Heart right ventricle (tissue), 16 donors: ENCODE measurements at regions not wholly inside any gene's neighbourhood (a gene's known extent, or its start where the extent isn't known, plus 50 kb on each side); places are given as distances from the start of the nearest gene placed in this dataset.

Experiments used
- ATAC-seq, 8 donors: fragments of 200-7000 bp; cut with Tn5 transposase; one replicate each; pipeline ENCODE4 v1.9.1; 2020; ENCODE audit warnings: mild to moderate bottlenecking in 8 of 8, moderate library complexity in 8 of 8, moderate number of reproducible peaks in 1 of 8
- DNase-seq, 2 donors: peaks; one replicate each; pipeline ENCODE4 v3.0.0-alpha.2; 2020
- H3K27ac ChIP-seq, 10 donors: fragments of 200-600 bp; sonication (generic) in 2 of 10; one replicate each; pipeline versions ENCODE4 v1.5.0 to v1.8.0; 2020 to 2022; ENCODE audit warnings: mild to moderate bottlenecking in 3 of 10
- H3K27me3 ChIP-seq, 7 donors: fragments of 200-600 bp; one replicate each; pipeline ENCODE4 v1.8.0; 2021 to 2022; ENCODE audit warnings: mild to moderate bottlenecking in 2 of 7
- H3K36me3 ChIP-seq, 9 donors: fragments of 200-600 bp; sonication (generic) in 1 of 9; one replicate each; pipeline versions ENCODE4 v1.5.0 to v1.8.0; 2020 to 2022; ENCODE audit warnings: mild to moderate bottlenecking in 2 of 9
- H3K4me1 ChIP-seq, 9 donors: fragments of 200-600 bp; sonication (generic) in 1 of 9; one replicate each; pipeline versions ENCODE4 v1.5.0 to v1.8.0; 2020 to 2022; ENCODE audit warnings: mild to moderate bottlenecking in 4 of 9
- H3K4me3 ChIP-seq, 10 donors: fragments of 200-600 bp; sonication (generic) in 2 of 10; one replicate each; pipeline versions ENCODE4 v1.5.0 to v1.8.0; 2020 to 2022; ENCODE audit warnings: mild to moderate bottlenecking in 7 of 10, moderate library complexity in 2 of 10
- H3K9me3 ChIP-seq, 11 donors: fragments of 200-600 bp in 10 of 11; sonication (generic) in 2 of 11; one replicate each; pipeline versions ENCODE4 v1.5.0 to v1.8.0; 2013 to 2022; ENCODE audit warnings: mild to moderate bottlenecking in 2 of 11, control low read depth in 1 of 11, moderate library complexity in 1 of 11
- CTCF ChIP-seq, 9 donors: fragments of 200-600 bp; sonication (generic) in 2 of 9; IDR thresholded peaks; one replicate each; pipeline versions ENCODE4 v1.5.0 to v1.8.0; 2021 to 2022; ENCODE audit warnings: antibody characterized with exemption in 9 of 9, mild to moderate bottlenecking in 5 of 9, moderate library complexity in 1 of 9
- WGBS, 2 donors: extraction: QIAGEN DNeasy Blood & Tissue Kit; methylation state at CpG; one replicate each; pipeline ENCODE4 v1.1.7; 2013; ENCODE audit warnings: inconsistent platforms in 1 of 2; 5-methylcytosine and 5-hydroxymethylcytosine counted together
- intact Hi-C, 10 donors: fragments of 100-400 bp; cut with DNase I; formaldehyde crosslinking; loops; one replicate each; pipeline versions ENCODE4 v1.11.1 to v1.14.2; 2022
- donor health status: Arrhythmogenic right ventricular cardiomyopathy.
- donor health status: ischemic (EF 13 %, LVEDD 7.1; RV severe dilation, severe dysfunction).
- donor health status: healthy with polysubstance abuse.
- donor health status: DM: no; HTN: yes; CAD: no.
- donor health status: DM: no; HTN: no; CAD: no.
- donor health status: ischemic (EF 25% LVEDD 6.9; RV normal size, moderate dysfunction).
- donor health status: ischemic (EF 25% LVEDD 5.7; RV mildly dilated, moderate dysfunction).
- donor health status: healthy.
- donor health status: DM: yes; HTN: yes; CAD: no.
- donor health status: Ischemic cardiomyopathy.
- donor health status: ischemic (EF 35%, LVEDD 5.7; RV mildly dilated, moderate dysfunction).
- donor health status: nonischemic (EF 11% LVEDD 7.7; RV severe dilation, severe dysfunction).
- donor health status: DM: yes; HTN: yes; CAD: no.
- donor health status: PGD.
- donor health status: ischemic (EF 29% LVEDD 5.4; RV normal size, mild dysfunction).
- donor health status: nonischemic (EF 23%, LVEDD 6.1; RV moderate dilation, normal function).

GRCh38 chr12:111063295-111064026 lies 143.1 kb upstream of the MYL2 start:
- DNase-seq: no peak
- ATAC-seq: no peak
- Histone ChIP-seq H3K27ac (no peak overlapping the region), H3K4me3 (no peak overlapping the region), H3K9me3 (no peaks in the 10 kb centered on the region), H3K27me3 (peaks cover 0 to 11% (median under 1%) of the 10 kb centered on the region in 7 donors), H3K4me1 (peaks cover 0 to 5% (median 0%) of the 10 kb centered on the region in 9 donors), H3K36me3 (no peaks in the 10 kb centered on the region)
- intact Hi-C loops: no loop called here
- WGBS, 2 donors: 68 to 71% methylated on average over 22 of the region's 22 CpGs
- TF ChIP-seq CTCF (IDR thresholded peaks at IDR 0.05): no peak

- WGBS, 2 donors: 88 to 89% methylated on average over 7 of the region's 7 CpGs
- H3K27ac ChIP-seq: peak overlapping the region in 1 of 10 donors; percentile 77
- no peak overlapping the region for H3K4me3 ChIP-seq
- H3K27me3 ChIP-seq: no peaks in the 10 kb centered on the region
- intact Hi-C loops: no loop called here
- H3K36me3 ChIP-seq: no peaks in the 10 kb centered on the region
- ATAC-seq (no peak), DNase-seq (no peak)
- no peak for TF ChIP-seq CTCF (IDR thresholded peaks at IDR 0.05)
- peaks cover 0 to 13% (median 0%) of the 10 kb centered on the region in 11 donors for H3K9me3 ChIP-seq
- H3K4me1 ChIP-seq: peaks cover 0 to 14% (median 0%) of the 10 kb centered on the region in 9 donors
These were observed 137.5 kb upstream of the MYL2 start for GRCh38 chr12:111057701-111058425.

- intact Hi-C loops: no loop called here
- 71 to 78% methylated on average over 8 of the region's 8 CpGs for WGBS, 2 donors
- TF ChIP-seq CTCF (IDR thresholded peaks at IDR 0.05): no peak
- H3K27ac ChIP-seq: peak overlapping the region in 1 of 10 donors; percentile 77
- no peaks in the 10 kb centered on the region for H3K36me3 ChIP-seq
- ATAC-seq (peak in 3 of 8 donors; percentile 24 to 63 (median 56)), DNase-seq (no peak)
- H3K27me3 ChIP-seq: no peaks in the 10 kb centered on the region
- peaks cover 0 to 13% (median 0%) of the 10 kb centered on the region in 11 donors for H3K9me3 ChIP-seq
- no peak overlapping the region for H3K4me3 ChIP-seq
- peaks cover 0 to 14% (median 0%) of the 10 kb centered on the region in 9 donors for H3K4me1 ChIP-seq
These were observed 136.5 kb upstream of the MYL2 start for GRCh38 chr12:111056618-111057521.
